Ishikawa (cell line): ENCODE measurements at regions not wholly inside any gene's neighbourhood (a gene's known extent, or its start where the extent isn't known, plus 50 kb on each side); places are given as distances from the start of the nearest gene placed in this dataset.

Source experiments
- CEBPB ChIP-seq: IDR thresholded peaks from 2 replicates; pipeline ENCODE4 v1.6.1; 2012
- FOXM1 ChIP-seq: IDR thresholded peaks from 2 replicates; pipeline ENCODE4 v1.6.1; 2012; ENCODE audit warnings: low read depth, borderline replicate concordance
- NFIC ChIP-seq: IDR thresholded peaks from 2 replicates; pipeline ENCODE4 v1.6.1; 2012
- RAD21 ChIP-seq: IDR thresholded peaks from 2 replicates; pipeline ENCODE4 v1.6.1; 2012; ENCODE audit warnings: low read depth
- ZBTB7A ChIP-seq: IDR thresholded peaks from 2 replicates; pipeline ENCODE4 v1.6.1; 2012; ENCODE audit warnings: low read depth
- TF ChIP-seq, protein P1 (sequence below): IDR thresholded peaks from 2 replicates; pipeline ENCODE4 v1.6.1; 2012; ENCODE audit warnings: low read depth, mild to moderate bottlenecking
- TF ChIP-seq, protein P2 (sequence below): IDR thresholded peaks from 2 replicates; pipeline ENCODE4 v1.6.1; 2012

DNA sequence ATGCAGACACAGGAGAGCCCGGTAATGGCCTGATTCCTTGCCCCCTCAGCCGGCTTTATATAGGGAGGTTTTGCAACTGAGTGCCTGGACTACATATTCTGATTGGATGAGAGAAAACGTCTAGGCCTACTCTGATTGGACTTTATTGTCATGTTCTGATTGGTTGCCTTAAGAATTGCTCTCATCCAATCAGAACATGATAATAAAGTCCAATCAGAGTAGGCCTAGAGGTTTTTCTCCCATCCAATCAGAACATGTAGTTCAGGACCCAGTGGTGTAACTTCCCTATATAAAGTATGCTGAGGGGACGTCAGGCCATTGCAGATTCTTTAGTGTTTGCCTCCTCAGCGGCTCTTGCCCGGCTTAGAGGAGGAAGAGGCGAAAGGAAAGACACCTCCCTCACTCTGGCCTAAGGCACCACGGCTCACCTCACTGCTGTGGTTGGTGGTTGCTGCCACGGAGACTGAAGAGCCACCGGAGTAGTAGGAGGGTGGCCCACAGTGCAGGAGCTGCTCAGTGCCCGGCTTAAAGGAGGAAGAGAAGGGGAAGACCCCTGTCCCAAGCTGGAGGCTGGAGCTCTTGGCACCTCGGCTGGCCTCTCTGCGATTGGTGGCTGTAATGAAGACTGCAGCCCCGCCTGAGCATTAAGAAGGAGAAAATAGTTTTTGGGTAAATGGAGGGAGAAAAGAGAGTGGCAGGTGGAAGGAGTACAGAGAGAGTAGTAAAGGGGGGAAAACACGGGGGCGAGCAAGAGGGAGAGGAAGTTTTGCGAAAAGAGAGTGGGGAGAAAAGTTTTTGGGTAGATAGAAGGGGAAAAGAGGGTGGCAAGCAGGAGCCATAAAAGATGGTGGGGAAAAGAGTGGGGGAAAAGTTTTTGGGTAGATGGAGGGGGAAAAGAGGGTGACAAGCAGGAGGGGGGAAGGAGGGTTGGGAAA, 116.7 kb upstream of the SERPIND1 start:
- TF ChIP-seq FOXM1: no peak
- TF ChIP-seq RAD21: no peak
- TF ChIP-seq, protein P1, sequence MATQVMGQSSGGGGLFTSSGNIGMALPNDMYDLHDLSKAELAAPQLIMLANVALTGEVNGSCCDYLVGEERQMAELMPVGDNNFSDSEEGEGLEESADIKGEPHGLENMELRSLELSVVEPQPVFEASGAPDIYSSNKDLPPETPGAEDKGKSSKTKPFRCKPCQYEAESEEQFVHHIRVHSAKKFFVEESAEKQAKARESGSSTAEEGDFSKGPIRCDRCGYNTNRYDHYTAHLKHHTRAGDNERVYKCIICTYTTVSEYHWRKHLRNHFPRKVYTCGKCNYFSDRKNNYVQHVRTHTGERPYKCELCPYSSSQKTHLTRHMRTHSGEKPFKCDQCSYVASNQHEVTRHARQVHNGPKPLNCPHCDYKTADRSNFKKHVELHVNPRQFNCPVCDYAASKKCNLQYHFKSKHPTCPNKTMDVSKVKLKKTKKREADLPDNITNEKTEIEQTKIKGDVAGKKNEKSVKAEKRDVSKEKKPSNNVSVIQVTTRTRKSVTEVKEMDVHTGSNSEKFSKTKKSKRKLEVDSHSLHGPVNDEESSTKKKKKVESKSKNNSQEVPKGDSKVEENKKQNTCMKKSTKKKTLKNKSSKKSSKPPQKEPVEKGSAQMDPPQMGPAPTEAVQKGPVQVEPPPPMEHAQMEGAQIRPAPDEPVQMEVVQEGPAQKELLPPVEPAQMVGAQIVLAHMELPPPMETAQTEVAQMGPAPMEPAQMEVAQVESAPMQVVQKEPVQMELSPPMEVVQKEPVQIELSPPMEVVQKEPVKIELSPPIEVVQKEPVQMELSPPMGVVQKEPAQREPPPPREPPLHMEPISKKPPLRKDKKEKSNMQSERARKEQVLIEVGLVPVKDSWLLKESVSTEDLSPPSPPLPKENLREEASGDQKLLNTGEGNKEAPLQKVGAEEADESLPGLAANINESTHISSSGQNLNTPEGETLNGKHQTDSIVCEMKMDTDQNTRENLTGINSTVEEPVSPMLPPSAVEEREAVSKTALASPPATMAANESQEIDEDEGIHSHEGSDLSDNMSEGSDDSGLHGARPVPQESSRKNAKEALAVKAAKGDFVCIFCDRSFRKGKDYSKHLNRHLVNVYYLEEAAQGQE: no peak
- TF ChIP-seq NFIC: no peak
- no peak for TF ChIP-seq CEBPB
- TF ChIP-seq ZBTB7A: no peak
- TF ChIP-seq, protein P2, sequence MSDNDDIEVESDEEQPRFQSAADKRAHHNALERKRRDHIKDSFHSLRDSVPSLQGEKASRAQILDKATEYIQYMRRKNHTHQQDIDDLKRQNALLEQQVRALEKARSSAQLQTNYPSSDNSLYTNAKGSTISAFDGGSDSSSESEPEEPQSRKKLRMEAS: no peak
